Brain microvascular endothelial cell (primary cell): ENCODE measurements at regions not wholly inside any gene's neighbourhood (a gene's known extent, or its start where the extent isn't known, plus 50 kb on each side); places are given as distances from the start of the nearest gene placed in this dataset.

ENCODE experiments used
- DNase-seq: peaks from one replicate; pipeline ENCODE4 v3.0.0-alpha.2; 2020
- H3K27ac ChIP-seq: fragments of 250-450 bp; sonication (Bioruptor Pico); 2 replicates; pipeline ENCODE4 v1.5.1; 2020; ENCODE audit warnings: mild to moderate bottlenecking, moderate library complexity
- H3K27me3 ChIP-seq: fragments of 250-450 bp; sonication (Bioruptor Pico); replicated peaks from 2 replicates; pipeline ENCODE4 v1.5.1; 2020; ENCODE audit warnings: mild to moderate bottlenecking
- H3K36me3 ChIP-seq: fragments of 250-450 bp; sonication (Bioruptor Pico); replicated peaks from 2 replicates; pipeline ENCODE4 v1.5.1; 2020; ENCODE audit warnings: mild to moderate bottlenecking
- H3K4me3 ChIP-seq: 2 replicates; pipeline ENCODE4 v1.5.1; 2011; ENCODE audit warnings: low read depth, mild to moderate bottlenecking, control low read depth, low read length, moderate library complexity
- in situ Hi-C: cut with HindIII; loops from 2 replicates; pipeline ENCODE4 v1.10.0; 2017; ENCODE audit warnings: low sequenced_read_pairs, low pct_ligation_motif_present
- TF ChIP-seq, protein P1 (sequence below): IDR thresholded peaks from 2 replicates; pipeline ENCODE4 v1.5.1; 2011; ENCODE audit warnings: low read depth, mild to moderate bottlenecking, moderate library complexity, low read length, control low read depth, inconsistent platforms; ENCODE audit errors: missing control alignments

DNA sequence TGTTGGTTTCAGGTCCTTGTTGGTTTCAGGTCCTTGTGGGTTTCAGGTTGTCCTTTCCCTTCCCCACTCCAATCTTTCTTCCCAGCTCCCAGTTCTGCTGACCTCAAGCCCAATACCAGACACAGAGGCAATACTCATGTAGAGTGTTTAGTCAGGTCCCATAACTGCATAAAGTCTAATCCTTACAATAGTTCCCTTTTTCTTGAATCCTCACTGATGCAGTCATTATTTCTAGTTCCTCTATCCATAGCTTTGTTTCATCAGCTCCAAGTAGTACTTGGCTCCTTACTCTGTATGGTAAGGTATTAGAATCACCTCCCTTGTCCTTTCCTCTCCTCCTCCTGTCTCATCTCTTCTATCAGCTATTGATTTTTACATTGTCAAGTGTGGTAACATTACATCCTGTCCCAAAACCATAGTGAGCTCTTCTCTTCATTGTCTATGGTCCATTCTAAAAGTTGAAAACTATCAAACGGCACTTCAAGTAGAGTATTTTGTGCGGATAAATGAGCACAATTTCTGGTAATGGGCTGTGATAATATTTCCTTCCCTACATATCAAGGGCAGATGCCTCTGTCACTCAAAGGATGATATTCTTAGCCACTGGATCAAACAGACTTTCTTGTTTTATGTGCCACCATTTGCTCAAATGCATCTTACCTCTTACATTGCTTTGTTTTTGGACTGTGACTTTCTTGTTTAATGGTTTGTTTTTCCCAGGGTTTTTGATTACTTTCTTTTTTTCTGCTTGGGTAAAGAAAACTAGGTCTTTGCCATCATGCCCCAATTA lies 57.2 kb upstream of the JDP2 start:
- Histone ChIP-seq H3K27me3 (peaks cover 3% of the 10 kb centered on the region), H3K36me3 (no peaks in the 10 kb centered on the region), H3K27ac (no peak overlapping the region), H3K4me3 (no peak overlapping the region)
- DNase-seq: no peak
- in situ Hi-C loops: no loop called here
- TF ChIP-seq, protein P1, sequence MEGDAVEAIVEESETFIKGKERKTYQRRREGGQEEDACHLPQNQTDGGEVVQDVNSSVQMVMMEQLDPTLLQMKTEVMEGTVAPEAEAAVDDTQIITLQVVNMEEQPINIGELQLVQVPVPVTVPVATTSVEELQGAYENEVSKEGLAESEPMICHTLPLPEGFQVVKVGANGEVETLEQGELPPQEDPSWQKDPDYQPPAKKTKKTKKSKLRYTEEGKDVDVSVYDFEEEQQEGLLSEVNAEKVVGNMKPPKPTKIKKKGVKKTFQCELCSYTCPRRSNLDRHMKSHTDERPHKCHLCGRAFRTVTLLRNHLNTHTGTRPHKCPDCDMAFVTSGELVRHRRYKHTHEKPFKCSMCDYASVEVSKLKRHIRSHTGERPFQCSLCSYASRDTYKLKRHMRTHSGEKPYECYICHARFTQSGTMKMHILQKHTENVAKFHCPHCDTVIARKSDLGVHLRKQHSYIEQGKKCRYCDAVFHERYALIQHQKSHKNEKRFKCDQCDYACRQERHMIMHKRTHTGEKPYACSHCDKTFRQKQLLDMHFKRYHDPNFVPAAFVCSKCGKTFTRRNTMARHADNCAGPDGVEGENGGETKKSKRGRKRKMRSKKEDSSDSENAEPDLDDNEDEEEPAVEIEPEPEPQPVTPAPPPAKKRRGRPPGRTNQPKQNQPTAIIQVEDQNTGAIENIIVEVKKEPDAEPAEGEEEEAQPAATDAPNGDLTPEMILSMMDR: no peak

- TF ChIP-seq, protein P1: no peak
Measured at GRCh38 chr14:75371297-75371696, 56.5 kb upstream of the JDP2 start.

GRCh38 chr14:75372260-75372659 lies 55.6 kb upstream of the JDP2 start:
- DNase-seq: no peak
- Histone ChIP-seq H3K4me3 (no peak overlapping the region), H3K36me3 (no peaks in the 10 kb centered on the region), H3K27ac (no peak overlapping the region), H3K27me3 (peaks cover 3% of the 10 kb centered on the region)
- TF ChIP-seq, protein P1: no peak
- in situ Hi-C loops: no loop called here

More at GRCh38 chr14:75371297-75371696, 56.5 kb upstream of the JDP2 start:
- Histone ChIP-seq H3K4me3 (no peak overlapping the region), H3K27me3 (peaks cover 3% of the 10 kb centered on the region), H3K27ac (no peak overlapping the region), H3K36me3 (no peaks in the 10 kb centered on the region)
- no peak for DNase-seq
- in situ Hi-C loops: no loop called here

- Histone ChIP-seq H3K4me3 (no peak overlapping the region), H3K27me3 (peaks cover 3% of the 10 kb centered on the region), H3K36me3 (no peaks in the 10 kb centered on the region), H3K27ac (no peak overlapping the region)
- no peak for DNase-seq
- in situ Hi-C loops: no loop called here
- TF ChIP-seq, protein P1: no peak
Measured at GRCh38 chr14:75373133-75373532, 54.7 kb upstream of the JDP2 start.

- no peak for DNase-seq
- Histone ChIP-seq H3K4me3 (no peak overlapping the region), H3K27ac (no peak overlapping the region), H3K36me3 (no peaks in the 10 kb centered on the region), H3K27me3 (peaks cover 3% of the 10 kb centered on the region)
- in situ Hi-C loops: no loop called here
- TF ChIP-seq, protein P1: no peak
Measured at GRCh38 chr14:75373616-75374015, 54.2 kb upstream of the JDP2 start.

DNA sequence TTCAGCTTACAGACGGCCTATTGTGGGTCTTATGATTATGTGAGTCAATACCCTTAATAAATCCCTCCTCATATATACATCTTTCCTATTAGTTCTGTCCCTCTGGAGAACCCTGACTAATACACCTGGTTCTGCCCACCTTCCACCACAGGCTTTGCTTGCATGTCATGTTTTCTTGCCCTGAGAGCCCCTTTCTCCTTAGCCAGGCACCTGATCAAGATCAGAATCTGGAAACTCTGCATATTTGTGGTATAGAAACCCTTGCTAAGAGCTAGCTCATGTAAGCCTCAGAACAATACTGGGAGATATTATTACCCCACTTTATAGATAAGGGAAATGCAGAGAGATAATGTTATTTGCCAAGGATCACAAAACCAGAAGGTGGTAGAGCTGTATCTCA lies 52.9 kb upstream of the JDP2 start:
- no peaks in the 10 kb centered on the region for H3K36me3 ChIP-seq
- no peak overlapping the region for H3K27ac ChIP-seq
- in situ Hi-C loops: no loop called here
- H3K27me3 ChIP-seq: peaks cover 3% of the 10 kb centered on the region
- no peak overlapping the region for H3K4me3 ChIP-seq
- TF ChIP-seq, protein P1: no peak
- no peak for DNase-seq
